IgD-negative memory B cell (primary cell): ENCODE measurements at regions not wholly inside any gene's neighbourhood (a gene's known extent, or its start where the extent isn't known, plus 50 kb on each side); places are given as distances from the start of the nearest gene placed in this dataset.
"Not testable (repeated sequence)": the region's sequence is repeated elsewhere in the genome, so short reads cannot be mapped to it uniquely, and the experiment has no call there.

Experiments
- H3K27ac Mint-ChIP-seq, 3 donors: one replicate each; pipeline ENCODE4 v1.8.0; 2020 to 2022; ENCODE audit warnings: mild to moderate bottlenecking in 3 of 3, mixed read lengths in 3 of 3, moderate library complexity in 1 of 3
- H3K27me3 Mint-ChIP-seq: one replicate; pipeline ENCODE4 v1.8.0; 2021; ENCODE audit warnings: mixed read lengths
- H3K36me3 Mint-ChIP-seq: one replicate; pipeline ENCODE4 v1.8.0; 2020; ENCODE audit warnings: mild to moderate bottlenecking, mixed read lengths
- H3K4me1 Mint-ChIP-seq, 3 donors: one replicate each; pipeline ENCODE4 v1.8.0; 2020 to 2022; ENCODE audit warnings: mixed read lengths in 3 of 3, mild to moderate bottlenecking in 1 of 3
- H3K4me3 Mint-ChIP-seq, 4 donors: one replicate each; pipeline ENCODE4 v1.8.0; 2020 to 2022; ENCODE audit warnings: mild to moderate bottlenecking in 4 of 4, mixed read lengths in 4 of 4, moderate library complexity in 3 of 4
- H3K9me3 Mint-ChIP-seq, 3 donors: one replicate each; pipeline ENCODE4 v1.8.0; 2020 to 2021; ENCODE audit warnings: mixed read lengths in 3 of 3, mild to moderate bottlenecking in 1 of 3

DNA sequence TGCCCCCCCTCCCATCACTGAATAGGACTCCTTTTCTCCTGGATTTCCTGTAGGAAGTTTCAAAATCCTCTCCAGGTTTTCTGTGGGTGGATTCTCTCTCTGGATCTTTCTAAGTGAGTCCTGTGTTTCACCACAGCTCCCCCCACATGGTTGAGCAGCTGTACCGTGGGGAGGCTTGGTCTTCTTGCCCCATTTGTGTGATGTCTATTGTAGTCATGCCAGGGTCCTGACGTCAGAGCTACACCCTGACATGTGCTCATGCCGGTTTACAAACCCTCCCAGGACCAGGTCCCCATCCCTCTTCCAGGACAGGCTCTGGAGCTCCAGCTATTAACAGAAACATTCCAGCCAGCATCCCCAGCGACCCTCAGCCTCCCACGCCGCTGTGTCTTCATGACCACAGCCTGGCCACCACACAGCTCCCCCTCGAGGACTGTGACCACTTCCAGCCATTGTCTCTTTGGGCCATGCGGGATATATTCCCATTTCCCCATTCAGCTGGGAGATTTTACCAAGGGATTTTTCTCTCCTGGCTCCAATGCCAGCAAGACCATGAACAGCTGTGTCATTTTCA is 331.6 kb downstream of the CACNA1B start:
- not testable (repeated sequence) for H3K4me1 Mint-ChIP-seq, H3K9me3 Mint-ChIP-seq, H3K27ac Mint-ChIP-seq, H3K36me3 Mint-ChIP-seq, H3K4me3 Mint-ChIP-seq, H3K27me3 Mint-ChIP-seq

DNA sequence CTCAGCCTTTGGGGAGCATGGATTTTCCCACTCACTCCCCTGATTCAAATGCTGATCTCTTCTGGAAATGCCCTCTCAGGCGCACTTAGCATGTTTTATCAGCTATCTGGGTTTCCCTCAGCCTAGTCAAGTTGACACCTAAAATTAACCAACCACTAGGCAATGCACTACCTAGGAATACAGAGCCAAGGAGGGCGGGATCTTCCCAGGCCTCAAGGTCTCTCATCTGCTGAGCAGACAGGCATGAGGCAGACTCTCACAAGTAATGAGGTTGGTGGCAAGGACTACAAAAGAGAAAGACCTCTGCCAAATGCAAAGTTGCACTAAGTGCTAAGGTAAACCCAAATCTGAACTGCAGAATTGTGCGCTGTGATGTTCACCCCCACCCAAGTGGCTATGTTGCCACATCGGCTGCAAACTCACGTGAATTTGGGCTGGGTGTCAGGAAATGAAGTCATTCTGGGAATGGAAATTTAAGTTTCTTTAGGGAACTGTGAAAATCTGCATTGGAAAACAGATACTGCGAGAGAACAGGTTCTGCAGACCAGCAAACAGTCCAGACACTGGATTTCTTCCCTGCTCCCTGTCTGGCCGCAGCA is 332.9 kb downstream of the CACNA1B start:
- H3K27ac Mint-ChIP-seq, result not testable (repeated sequence)

DNA sequence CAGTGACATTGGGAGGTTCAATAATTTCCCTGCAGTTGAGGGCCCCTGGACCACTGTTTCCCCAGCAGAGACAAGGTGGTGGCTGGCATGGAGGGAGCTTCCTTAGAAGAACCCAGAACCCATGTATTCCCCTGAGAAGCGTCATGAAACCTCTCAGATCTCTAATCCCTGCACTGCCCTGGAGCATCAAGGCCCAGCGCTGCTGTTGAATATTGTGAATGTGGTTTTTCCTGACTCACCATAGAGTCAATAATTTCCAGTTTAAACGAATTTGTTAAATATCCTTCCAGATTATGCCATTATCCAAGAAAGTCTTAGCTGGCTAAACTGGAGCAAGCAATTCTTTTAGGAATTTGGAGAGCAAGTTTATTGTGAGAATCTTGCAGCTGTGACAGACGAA is 333.5 kb downstream of the CACNA1B start:
- not testable (repeated sequence) for H3K9me3 Mint-ChIP-seq, H3K36me3 Mint-ChIP-seq, H3K4me3 Mint-ChIP-seq, H3K27ac Mint-ChIP-seq, H3K27me3 Mint-ChIP-seq, H3K4me1 Mint-ChIP-seq

More for the DNA sequence above, 332.9 kb downstream of the CACNA1B start:
- not testable (repeated sequence) for H3K4me1 Mint-ChIP-seq, H3K4me3 Mint-ChIP-seq, H3K27me3 Mint-ChIP-seq, H3K9me3 Mint-ChIP-seq, H3K36me3 Mint-ChIP-seq

- H3K36me3 Mint-ChIP-seq, H3K27ac Mint-ChIP-seq, H3K4me1 Mint-ChIP-seq, H3K4me3 Mint-ChIP-seq, H3K27me3 Mint-ChIP-seq, H3K9me3 Mint-ChIP-seq: not testable (repeated sequence)
These were observed 334.1 kb downstream of the CACNA1B start for GRCh38 chr9:138211544-138212219.

- H3K4me1 Mint-ChIP-seq, H3K9me3 Mint-ChIP-seq, H3K27me3 Mint-ChIP-seq, H3K36me3 Mint-ChIP-seq, H3K4me3 Mint-ChIP-seq, H3K27ac Mint-ChIP-seq: not testable (repeated sequence)
These were observed 335.2 kb downstream of the CACNA1B start for GRCh38 chr9:138212811-138213210.

GRCh38 chr9:138213748-138214147 is 336.2 kb downstream of the CACNA1B start:
- H3K4me3 Mint-ChIP-seq, H3K27ac Mint-ChIP-seq, H3K4me1 Mint-ChIP-seq, H3K27me3 Mint-ChIP-seq, H3K9me3 Mint-ChIP-seq, H3K36me3 Mint-ChIP-seq: not testable (repeated sequence)

DNA sequence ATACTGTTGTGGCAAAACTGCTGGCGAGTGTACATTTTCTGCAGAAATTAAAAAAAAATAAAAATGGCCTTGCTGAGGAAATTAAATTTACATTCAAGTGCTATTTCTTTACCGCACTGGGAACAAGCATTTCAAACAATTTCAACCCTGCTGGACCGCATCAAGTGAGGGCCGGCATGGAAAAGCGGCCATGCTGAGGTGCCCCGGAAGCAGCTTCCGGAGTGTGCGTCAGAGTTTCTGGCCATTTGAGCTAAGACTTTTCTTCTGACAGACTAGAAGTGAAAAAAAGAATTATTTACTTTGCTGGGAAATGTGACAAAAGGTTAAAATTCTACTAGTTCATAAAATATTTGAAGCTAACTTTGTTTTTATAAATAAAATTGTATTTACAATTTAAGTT is 337.0 kb downstream of the CACNA1B start:
- not testable (repeated sequence) for H3K27ac Mint-ChIP-seq, H3K36me3 Mint-ChIP-seq, H3K9me3 Mint-ChIP-seq

GRCh38 chr9:138215588-138215987 is 338.0 kb downstream of the CACNA1B start:
- not testable (repeated sequence) for H3K27ac Mint-ChIP-seq, H3K4me3 Mint-ChIP-seq, H3K36me3 Mint-ChIP-seq, H3K4me1 Mint-ChIP-seq, H3K27me3 Mint-ChIP-seq, H3K9me3 Mint-ChIP-seq

More for the DNA sequence above, 337.0 kb downstream of the CACNA1B start:
- H3K27me3 Mint-ChIP-seq, H3K4me3 Mint-ChIP-seq, H3K4me1 Mint-ChIP-seq: not testable (repeated sequence)

DNA sequence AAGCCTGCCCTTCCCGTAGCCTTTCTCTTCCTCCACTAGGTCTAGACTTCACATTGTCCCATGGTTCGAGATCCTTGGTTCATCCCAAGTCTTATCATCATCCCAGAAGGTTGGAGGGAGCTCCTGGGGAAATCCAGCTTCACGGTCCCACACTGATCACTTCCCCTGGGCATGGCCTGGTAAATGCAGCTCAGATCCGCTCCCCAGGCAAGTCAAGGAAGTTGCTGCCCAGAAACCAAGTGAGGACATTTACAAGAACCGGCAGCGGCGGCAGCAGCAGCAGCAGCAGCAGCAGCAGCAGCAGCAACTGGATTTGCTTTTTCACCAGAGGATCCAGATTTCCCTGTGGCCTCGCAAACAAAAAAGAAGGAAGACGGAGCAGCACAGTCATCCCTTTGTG is 339.2 kb downstream of the CACNA1B start:
- not testable (repeated sequence) for H3K36me3 Mint-ChIP-seq, H3K27me3 Mint-ChIP-seq, H3K9me3 Mint-ChIP-seq, H3K4me3 Mint-ChIP-seq, H3K4me1 Mint-ChIP-seq, H3K27ac Mint-ChIP-seq

- H3K27ac Mint-ChIP-seq, H3K9me3 Mint-ChIP-seq, H3K4me3 Mint-ChIP-seq, H3K4me1 Mint-ChIP-seq, H3K27me3 Mint-ChIP-seq, H3K36me3 Mint-ChIP-seq: not testable (repeated sequence)
These were observed 339.8 kb downstream of the CACNA1B start for GRCh38 chr9:138217284-138217850.

DNA sequence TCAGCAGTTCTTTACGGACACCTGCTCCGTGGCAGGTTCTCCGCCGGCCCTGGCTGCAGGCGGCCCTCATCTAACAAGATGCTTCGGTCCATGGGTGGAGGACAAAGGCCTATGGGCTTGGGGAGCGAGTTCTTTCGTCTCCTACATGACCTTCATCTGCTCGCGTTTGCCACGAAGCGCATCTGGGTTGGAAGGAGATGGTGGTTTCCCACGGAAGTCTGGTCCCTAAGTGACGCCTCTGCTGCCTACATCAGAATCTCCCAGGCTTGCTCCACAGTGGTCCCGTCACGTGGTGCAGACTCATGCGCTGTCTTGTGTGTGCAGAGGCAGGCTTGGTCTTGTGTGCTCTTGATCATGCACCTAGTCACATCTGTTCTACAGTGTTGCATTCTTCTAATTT is 341.7 kb downstream of the CACNA1B start:
- H3K27ac Mint-ChIP-seq, H3K9me3 Mint-ChIP-seq, H3K4me1 Mint-ChIP-seq, H3K36me3 Mint-ChIP-seq, H3K27me3 Mint-ChIP-seq, H3K4me3 Mint-ChIP-seq: not testable (repeated sequence)

GRCh38 chr9:138221446-138222054 is 344.0 kb downstream of the CACNA1B start:
- not testable (repeated sequence) for H3K4me1 Mint-ChIP-seq, H3K36me3 Mint-ChIP-seq, H3K27me3 Mint-ChIP-seq, H3K27ac Mint-ChIP-seq, H3K9me3 Mint-ChIP-seq, H3K4me3 Mint-ChIP-seq

DNA sequence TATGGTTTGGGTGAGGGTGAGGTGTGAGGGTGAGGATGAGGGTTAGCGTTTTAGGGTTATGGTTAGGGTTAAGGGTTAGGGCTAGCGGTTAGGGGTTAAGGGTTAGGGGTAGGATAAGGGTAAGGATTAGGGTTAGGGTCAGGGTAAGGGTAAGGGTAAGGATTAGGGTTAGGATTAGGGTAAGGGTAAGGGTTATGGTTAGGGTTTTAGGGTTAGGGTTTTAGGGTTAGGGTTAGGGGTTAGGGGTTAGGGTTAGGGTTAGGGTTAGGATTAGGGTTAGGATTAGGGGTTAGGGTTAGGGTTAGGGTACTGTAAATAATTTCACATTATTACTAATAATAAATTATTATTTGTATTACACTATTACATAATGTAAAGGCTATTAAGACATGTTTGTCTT is 359.5 kb downstream of the CACNA1B start:
- not testable (repeated sequence) for H3K27me3 Mint-ChIP-seq, H3K4me1 Mint-ChIP-seq, H3K9me3 Mint-ChIP-seq, H3K27ac Mint-ChIP-seq, H3K36me3 Mint-ChIP-seq, H3K4me3 Mint-ChIP-seq

GRCh38 chr9:138282903-138283302 is 405.3 kb downstream of the CACNA1B start:
- H3K4me1 Mint-ChIP-seq, H3K27me3 Mint-ChIP-seq, H3K36me3 Mint-ChIP-seq, H3K27ac Mint-ChIP-seq, H3K4me3 Mint-ChIP-seq, H3K9me3 Mint-ChIP-seq: not testable (repeated sequence)
